ENCODE measurements at regions not wholly inside any gene's neighbourhood (a gene's known extent, or its start where the extent isn't known, plus 50 kb on each side); places are given as distances from the start of the nearest gene placed in this dataset.

DNA sequence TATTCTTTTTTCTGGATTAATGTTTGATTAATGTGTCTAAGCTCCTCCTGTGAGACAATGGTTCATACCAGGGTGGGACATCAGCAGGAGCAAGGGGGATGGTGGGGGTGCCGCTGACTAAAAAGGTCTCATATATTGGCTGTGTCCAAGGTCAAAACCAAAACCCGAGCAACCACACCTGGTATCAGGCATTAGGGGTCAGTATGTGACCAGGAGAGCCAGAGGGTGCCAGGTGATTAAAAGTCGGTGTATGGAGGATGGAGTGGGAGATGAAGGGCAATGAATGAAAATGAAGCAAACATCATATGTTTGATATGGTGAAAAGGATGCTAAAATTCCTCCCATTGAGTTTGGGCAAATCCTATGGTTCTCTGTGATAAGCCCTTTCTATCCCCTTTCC is 118.0 kb downstream of the MIAT start:
- H3K4me3 ChIP-seq (ENCODE audit: low read depth, low read length): no peak overlapping the region
- TF ChIP-seq MYC (IDR thresholded peaks at IDR 0.05; ENCODE audit: low read depth, low read length) (no peak), MAX (IDR thresholded peaks at IDR 0.05; ENCODE audit: low read depth, low read length) (no peak)
- no peak for DNase-seq (ENCODE audit: low read depth)

DNA sequence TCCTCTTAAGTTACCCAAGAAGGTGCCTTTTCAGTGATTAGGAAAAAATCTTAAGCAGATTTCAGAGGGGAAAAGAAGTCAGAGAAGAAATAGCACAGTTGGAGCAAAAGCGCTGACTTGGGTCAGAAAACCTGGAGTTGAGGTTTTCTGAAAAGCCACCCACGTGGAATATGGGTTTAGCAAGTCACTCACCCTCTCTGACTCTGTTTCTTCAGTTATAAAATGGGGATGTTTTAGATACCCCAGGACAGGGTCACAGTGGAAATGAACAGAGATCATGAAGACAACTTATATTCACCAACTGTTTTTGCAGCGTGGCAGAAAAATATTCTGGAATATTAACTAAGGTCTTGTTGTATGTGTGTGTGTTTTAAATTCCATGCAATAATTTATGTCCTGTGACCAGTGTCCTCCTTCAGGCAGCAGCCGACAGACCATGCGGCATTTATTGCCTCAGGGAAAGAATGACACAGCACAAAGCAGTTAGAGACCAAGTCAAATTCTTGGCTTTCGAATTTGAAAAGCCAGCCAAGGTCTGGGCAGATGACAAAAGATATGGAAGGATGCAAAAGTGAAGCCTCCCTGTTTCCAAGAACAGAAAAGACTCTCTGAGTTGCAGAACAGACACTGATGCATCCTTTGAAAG is 119.9 kb downstream of the MIAT start:
- no peak for TF ChIP-seq MAX (IDR thresholded peaks at IDR 0.05; ENCODE audit: low read depth, low read length)
- no peak for TF ChIP-seq MYC (IDR thresholded peaks at IDR 0.05; ENCODE audit: low read depth, low read length)
- TF ChIP-seq POLR2A (IDR thresholded peaks at IDR 0.05; ENCODE audit: extremely low read depth, insufficient read length): no peak
- no peak for TF ChIP-seq CTCF (IDR thresholded peaks at IDR 0.05; ENCODE audit: low read depth, low read length)
- no peak for DNase-seq (ENCODE audit: low read depth)
- no peak overlapping the region for H3K4me3 ChIP-seq (ENCODE audit: low read depth, low read length)

DNA sequence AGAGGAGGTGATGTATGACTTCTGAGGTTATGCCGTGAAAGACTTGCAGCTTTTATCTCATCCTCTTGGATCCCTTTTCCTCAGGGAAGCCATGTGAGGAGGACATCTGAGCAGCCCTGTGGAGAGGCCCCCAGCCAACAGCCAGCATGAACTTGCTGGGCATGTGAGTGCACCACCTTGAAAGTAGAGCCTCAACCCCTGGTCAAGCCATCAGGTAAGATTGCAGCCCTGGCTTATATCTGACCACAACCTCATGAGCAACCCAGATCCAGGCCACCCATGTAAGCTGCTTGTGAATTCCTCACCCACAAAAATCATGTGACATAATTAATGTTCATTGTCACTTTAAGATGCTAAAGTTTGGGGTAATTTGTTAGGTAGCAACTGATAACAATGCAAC is 121.0 kb downstream of the MIAT start:
- no peak overlapping the region for H3K4me3 ChIP-seq (ENCODE audit: low read depth, low read length)
- no peak for DNase-seq (ENCODE audit: low read depth)
- no peak for TF ChIP-seq CTCF (IDR thresholded peaks at IDR 0.05; ENCODE audit: low read depth, low read length)
- no peak for TF ChIP-seq MAX (IDR thresholded peaks at IDR 0.05; ENCODE audit: low read depth, low read length)
- no peak for TF ChIP-seq MYC (IDR thresholded peaks at IDR 0.05; ENCODE audit: low read depth, low read length)
- TF ChIP-seq POLR2A (IDR thresholded peaks at IDR 0.05; ENCODE audit: extremely low read depth, insufficient read length): no peak

- DNase-seq (ENCODE audit: low read depth): no peak
- no peak overlapping the region for H3K4me3 ChIP-seq (ENCODE audit: low read depth, low read length)
- TF ChIP-seq MYC (IDR thresholded peaks at IDR 0.05; ENCODE audit: low read depth, low read length): no peak
- TF ChIP-seq MAX (IDR thresholded peaks at IDR 0.05; ENCODE audit: low read depth, low read length): no peak
Observed at GRCh38 chr22:26779108-26779507, 121.7 kb downstream of the MIAT start.

GRCh38 chr22:26779929-26780328 is 122.5 kb downstream of the MIAT start:
- H3K4me3 ChIP-seq (ENCODE audit: low read depth, low read length): no peak overlapping the region
- no peak for TF ChIP-seq MYC (IDR thresholded peaks at IDR 0.05; ENCODE audit: low read depth, low read length)
- TF ChIP-seq MAX (IDR thresholded peaks at IDR 0.05; ENCODE audit: low read depth, low read length): no peak
- no peak for TF ChIP-seq POLR2A (IDR thresholded peaks at IDR 0.05; ENCODE audit: extremely low read depth, insufficient read length)
- TF ChIP-seq CTCF (IDR thresholded peaks at IDR 0.05; ENCODE audit: low read depth, low read length): no peak
- no peak for DNase-seq (ENCODE audit: low read depth)

GRCh38 chr22:26780521-26780920 is 123.1 kb downstream of the MIAT start:
- DNase-seq (ENCODE audit: low read depth): no peak
- no peak overlapping the region for H3K4me3 ChIP-seq (ENCODE audit: low read depth, low read length)
- TF ChIP-seq MYC (IDR thresholded peaks at IDR 0.05; ENCODE audit: low read depth, low read length) (no peak), MAX (IDR thresholded peaks at IDR 0.05; ENCODE audit: low read depth, low read length) (no peak), POLR2A (IDR thresholded peaks at IDR 0.05; ENCODE audit: extremely low read depth, insufficient read length) (no peak), CTCF (IDR thresholded peaks at IDR 0.05; ENCODE audit: low read depth, low read length) (no peak)

Data from NB4 (cell line).